KOPT-K1 (cell line): ENCODE measurements at regions not wholly inside any gene's neighbourhood (a gene's known extent, or its start where the extent isn't known, plus 50 kb on each side); places are given as distances from the start of the nearest gene placed in this dataset.

Source experiments
- H3K27ac ChIP-seq: fragments of 200-600 bp; sonication (generic); 2 replicates; pipeline ENCODE4 v1.5.1; 2016; ENCODE audit warnings: antibody characterized with exemption, mild to moderate bottlenecking, low read depth, low read length; ENCODE audit not compliant: poor library complexity, severe bottlenecking
- H3K36me3 ChIP-seq: fragments of 200-600 bp; sonication (generic); 2 replicates; pipeline ENCODE4 v1.5.1; 2017; ENCODE audit warnings: antibody characterized with exemption, mild to moderate bottlenecking, low read length, moderate library complexity; ENCODE audit not compliant: insufficient read depth
- H3K9me3 ChIP-seq: fragments of 200-600 bp; sonication (generic); 2 replicates; pipeline ENCODE4 v1.5.1; 2017; ENCODE audit warnings: antibody characterized with exemption, low read length, mild to moderate bottlenecking; ENCODE audit not compliant: insufficient read depth, poor library complexity, severe bottlenecking

DNA sequence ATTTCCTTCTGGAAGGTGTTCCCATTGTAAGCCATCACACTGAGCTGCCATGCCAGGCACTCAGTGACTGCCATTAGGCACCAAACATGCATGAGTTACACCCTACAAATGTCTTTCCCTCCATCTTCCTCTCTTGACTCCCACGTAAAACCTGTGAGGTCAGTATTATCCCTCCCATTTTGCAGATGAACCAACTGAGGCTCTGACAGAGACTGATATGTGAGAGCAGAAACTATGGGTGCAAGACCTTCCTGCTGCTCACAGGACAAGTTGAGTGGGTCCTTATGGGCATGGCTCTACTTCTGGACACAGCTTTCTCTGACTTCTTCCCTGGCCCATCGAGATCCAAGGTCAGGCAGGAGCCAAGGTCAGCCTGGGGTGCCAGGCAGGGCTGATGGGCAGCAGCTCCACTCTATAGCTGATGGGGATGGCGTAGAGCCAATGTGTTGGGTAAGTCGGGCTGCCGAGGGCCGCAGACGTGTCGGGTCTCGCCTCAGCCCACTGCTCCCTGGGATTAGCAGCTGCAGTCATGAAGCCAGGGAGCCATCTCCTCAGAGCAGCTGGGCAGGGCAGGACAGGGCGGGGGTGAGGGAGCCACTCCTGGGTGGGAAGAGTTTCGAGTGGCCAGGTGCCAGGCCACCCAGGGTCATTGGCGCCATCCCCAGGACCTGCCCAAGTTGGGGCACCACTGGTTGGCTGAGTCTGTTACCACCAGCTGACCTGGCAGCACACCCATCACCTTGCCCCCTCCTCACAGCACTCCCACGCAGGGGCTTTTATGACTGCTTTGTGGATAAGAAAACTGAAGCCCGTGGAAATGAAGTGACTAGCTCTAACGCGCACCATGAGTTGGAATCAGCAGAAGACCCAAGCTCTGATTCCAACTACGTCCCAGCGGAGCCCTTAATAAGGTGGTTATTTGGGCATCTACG lies 117.8 kb upstream of the ZMIZ1 start:
- Histone ChIP-seq H3K36me3 (no peaks in the 10 kb centered on the region), H3K27ac (no peak overlapping the region), H3K9me3 (no peaks in the 10 kb centered on the region)

GRCh38 chr10:78952030-78952429 lies 116.7 kb upstream of the ZMIZ1 start:
- H3K36me3 ChIP-seq = no peaks in the 10 kb centered on the region
- H3K27ac ChIP-seq = no peak overlapping the region
- H3K9me3 ChIP-seq = no peaks in the 10 kb centered on the region

GRCh38 chr10:78952686-78953085 lies 116.1 kb upstream of the ZMIZ1 start:
- no peaks in the 10 kb centered on the region for H3K9me3 ChIP-seq
- H3K27ac ChIP-seq = no peak overlapping the region
- H3K36me3 ChIP-seq = no peaks in the 10 kb centered on the region

DNA sequence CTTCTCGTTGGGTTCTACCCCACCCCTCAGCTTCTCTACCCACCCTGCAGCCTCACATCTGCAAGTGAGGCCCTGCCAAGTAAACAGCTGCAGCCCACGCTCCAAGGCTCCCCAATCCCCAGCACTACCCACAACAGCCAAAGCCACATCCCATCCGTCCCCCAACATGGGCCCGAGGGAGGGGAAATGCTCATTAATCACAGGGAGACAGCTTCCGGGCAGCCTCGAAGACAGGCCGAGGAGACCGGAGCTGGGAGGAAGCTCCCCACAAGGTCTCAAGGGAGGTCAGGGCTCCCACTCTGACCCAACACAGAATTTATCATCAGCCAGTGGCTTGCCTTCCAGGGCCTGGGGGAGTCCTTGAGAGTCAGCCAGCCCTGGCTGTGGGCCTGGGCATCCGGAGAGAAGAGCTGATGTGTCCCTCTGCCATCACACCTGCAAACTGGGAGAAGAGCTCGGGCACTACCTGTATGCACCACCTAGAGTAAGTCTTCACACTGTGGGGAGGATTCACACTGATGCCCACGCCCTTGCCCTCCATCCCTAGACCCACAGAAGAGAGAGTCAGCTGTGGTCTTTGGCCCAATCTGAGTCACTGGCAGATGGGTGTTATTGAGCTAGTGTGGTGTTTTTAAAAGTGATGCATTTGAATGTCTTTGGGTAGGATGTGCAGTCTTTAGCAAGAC lies 115.5 kb upstream of the ZMIZ1 start:
- Histone ChIP-seq H3K36me3 (no peaks in the 10 kb centered on the region), H3K27ac (no peak overlapping the region), H3K9me3 (no peaks in the 10 kb centered on the region)

DNA sequence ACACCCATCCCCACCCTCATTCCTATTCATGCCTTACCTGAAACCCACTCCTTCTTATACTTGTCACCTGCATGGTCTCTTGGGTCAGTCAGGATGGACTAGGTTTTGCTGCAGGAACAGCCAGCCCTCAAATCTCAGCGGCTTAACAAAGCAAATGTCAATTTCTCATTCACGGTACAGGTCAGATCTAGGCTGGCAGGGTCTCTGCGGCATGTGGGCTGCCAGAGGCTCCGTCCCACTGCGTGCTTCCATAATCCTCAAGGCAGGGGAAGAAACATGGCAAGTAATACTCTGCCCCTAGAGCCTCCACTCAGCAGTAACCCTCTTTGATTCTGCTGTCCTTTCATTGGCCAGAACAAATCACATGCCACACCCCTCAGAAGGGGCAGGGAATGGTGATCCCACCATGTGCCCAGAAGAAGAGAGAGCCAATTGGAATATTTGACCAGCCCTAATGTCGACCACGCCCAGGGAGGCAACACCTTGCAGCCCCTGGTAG lies 114.9 kb upstream of the ZMIZ1 start:
- Histone ChIP-seq H3K27ac (no peak overlapping the region), H3K9me3 (no peaks in the 10 kb centered on the region), H3K36me3 (no peaks in the 10 kb centered on the region)

DNA sequence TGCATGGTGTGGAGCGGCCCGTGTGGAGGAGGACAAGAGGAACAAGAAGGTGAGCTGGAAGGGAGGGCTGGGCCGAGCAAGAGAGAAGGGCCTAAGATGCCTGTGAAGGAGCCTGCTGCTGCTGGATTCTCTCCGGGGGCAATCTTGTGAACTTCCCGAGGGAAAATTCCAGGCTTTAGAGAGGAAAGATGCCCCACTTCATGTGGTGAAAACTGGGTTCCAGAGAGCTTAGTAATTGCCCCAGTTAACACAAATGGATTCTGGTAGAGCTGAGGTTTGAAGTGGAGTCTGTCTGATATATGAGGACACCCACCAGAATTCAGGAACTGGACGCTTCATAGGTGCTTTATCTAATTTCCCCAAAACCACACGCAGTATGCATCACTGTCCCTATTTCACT lies 114.1 kb upstream of the ZMIZ1 start:
- no peak overlapping the region for H3K27ac ChIP-seq
- H3K36me3 ChIP-seq = no peaks in the 10 kb centered on the region
- H3K9me3 ChIP-seq = no peaks in the 10 kb centered on the region

DNA sequence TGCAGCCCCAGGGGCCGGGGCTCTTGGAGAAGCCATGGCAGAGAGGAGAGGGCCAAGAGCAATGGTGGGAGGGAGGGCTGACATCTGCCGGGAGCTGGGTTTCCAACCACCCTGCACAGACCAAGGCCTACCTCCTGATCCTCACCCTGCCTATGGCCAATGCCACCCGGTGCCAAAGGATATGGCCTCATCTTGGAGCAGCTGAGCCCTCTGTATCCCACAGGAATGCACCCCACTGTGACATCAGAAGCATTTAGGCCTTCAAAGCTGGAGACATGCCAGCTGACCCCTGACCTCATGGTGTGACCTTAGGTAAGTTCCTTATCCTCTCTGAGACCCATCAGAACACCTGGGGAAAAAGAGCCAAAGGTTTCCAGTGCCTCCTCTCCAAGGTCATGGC lies 113.6 kb upstream of the ZMIZ1 start:
- no peaks in the 10 kb centered on the region for H3K9me3 ChIP-seq
- no peak overlapping the region for H3K27ac ChIP-seq
- H3K36me3 ChIP-seq = no peaks in the 10 kb centered on the region

DNA sequence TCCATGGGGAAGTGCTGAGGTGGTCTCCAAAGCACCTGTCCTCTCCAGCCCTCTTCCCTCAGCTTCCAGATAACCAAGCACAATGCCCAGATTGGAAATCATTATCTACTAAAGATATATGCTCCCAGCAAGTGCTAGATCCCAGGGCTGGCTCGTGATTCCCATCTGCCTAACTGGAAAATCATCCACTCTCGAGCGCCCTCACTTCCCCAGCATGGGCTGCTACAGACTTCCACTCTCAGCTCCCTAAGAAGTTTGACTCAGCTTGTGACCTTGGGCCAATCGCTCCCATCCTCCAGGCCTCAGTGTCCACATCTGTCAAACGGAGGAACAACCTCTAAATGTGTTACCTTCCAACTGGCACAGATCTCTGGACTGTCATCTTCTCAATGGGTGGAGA lies 112.4 kb upstream of the ZMIZ1 start:
- Histone ChIP-seq H3K36me3 (no peaks in the 10 kb centered on the region), H3K27ac (no peak overlapping the region), H3K9me3 (no peaks in the 10 kb centered on the region)

GRCh38 chr10:78957471-78958039 lies 111.2 kb upstream of the ZMIZ1 start:
- Histone ChIP-seq H3K36me3 (no peaks in the 10 kb centered on the region), H3K9me3 (no peaks in the 10 kb centered on the region), H3K27ac (no peak overlapping the region)

DNA sequence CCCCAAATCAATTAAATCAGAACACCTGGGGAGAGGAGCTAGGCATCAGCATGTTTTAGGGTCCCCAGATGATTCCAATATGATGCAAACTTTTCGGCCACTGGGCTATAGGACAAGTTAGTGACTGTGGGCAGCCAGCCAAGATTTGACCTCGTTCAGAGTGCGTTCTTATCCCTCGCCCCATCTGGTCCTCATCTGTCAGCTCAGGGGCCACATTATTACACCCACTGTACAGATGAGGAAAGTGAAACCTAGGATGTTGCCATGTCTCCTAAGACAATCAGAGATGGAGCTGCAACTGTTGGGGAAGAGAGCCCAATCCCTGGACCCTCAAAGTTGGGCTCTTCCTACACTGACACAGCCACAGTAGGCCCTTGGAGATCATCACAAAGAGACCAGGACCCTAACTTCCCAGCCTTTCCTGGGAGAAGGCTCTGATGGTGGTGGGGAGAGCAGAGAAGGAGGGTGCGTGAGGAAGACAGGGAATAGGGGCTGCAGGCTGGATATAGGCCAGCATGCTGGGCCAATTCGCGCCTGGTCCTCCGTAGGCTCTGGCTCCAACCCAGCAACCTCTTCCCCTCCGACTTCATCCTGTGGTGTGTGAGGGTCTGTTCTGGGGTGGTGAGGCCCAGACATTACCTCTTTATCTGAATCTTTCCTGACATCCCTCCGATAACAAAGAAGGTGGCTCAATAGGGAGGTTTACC lies 109.4 kb upstream of the ZMIZ1 start:
- Histone ChIP-seq H3K27ac (no peak overlapping the region), H3K36me3 (no peaks in the 10 kb centered on the region), H3K9me3 (no peaks in the 10 kb centered on the region)

- Histone ChIP-seq H3K27ac (no peak overlapping the region), H3K36me3 (no peaks in the 10 kb centered on the region), H3K9me3 (no peaks in the 10 kb centered on the region)
Measured at GRCh38 chr10:78959924-78960285, 108.9 kb upstream of the ZMIZ1 start.

DNA sequence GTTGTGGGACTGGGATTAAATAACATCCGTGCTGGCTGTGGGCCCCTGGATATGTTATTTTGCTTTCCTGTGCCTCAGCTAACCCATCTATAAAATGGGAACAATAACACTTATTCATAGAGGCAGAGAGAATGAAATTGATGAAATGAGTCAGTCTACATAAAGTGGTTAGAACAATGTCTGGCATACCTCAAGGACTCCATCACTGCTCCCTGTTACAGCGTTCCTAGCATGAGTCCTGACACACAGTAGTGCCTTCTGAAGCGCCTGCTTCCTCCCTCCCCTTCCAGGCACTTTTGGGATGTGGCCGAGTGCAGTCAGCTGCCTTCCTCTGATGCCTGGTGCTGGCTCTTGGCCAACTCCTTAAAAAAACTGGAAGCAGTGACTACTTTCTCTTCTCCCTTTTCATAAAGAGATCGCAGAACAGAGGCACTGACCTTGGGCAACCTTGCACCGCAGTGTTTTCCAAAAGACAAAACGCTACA lies 108.4 kb upstream of the ZMIZ1 start:
- Histone ChIP-seq H3K9me3 (no peaks in the 10 kb centered on the region), H3K36me3 (no peaks in the 10 kb centered on the region), H3K27ac (no peak overlapping the region)

GRCh38 chr10:78961760-78962159 lies 107.0 kb upstream of the ZMIZ1 start:
- H3K36me3 ChIP-seq = no peaks in the 10 kb centered on the region
- no peaks in the 10 kb centered on the region for H3K9me3 ChIP-seq
- no peak overlapping the region for H3K27ac ChIP-seq

DNA sequence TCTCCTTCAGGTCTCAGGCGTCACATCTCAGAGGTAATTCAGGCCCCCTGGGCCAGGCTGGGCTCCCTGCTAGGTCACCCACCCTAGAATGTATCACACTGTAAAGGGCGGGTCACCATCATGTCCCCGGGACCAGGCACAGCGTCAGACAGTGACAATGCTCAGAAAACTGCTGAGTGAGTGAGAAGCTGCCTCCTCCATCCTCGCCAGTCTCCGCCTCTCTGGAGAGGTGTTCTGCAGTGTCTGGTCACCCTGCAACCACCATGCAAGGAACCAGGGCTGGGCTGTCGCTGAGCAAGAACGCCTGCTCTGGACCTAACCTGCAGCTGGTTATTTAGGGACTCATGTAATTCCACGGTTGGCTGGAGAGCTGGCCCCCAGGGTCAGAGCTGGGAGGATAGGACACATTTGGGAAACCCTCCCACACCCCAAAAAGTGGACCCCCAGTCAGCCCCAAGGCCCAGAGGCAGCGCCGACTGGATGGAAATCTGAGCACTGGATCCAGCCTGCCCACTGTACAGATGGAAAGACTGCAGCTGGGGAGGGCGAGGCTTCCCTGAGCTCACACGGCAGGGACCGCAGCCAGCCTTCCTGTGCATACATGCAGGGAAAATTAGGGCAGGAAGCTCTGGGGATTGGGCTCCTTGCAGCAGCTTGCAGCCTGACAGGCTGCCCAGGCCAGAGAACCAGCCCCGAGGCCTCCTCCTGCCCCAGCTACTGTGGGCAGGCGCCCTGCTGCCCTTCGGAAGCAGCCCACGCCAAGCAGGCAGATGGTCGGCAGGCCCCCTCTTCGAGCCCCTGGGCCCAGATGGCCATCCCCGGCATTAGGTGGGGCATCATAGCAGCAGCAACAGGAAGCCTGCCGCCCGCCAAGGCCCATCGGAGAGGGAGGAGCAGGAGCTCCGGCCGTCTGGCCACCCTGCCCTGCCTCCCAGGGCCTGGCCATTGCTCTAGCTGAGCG lies 105.4 kb upstream of the ZMIZ1 start:
- H3K27ac ChIP-seq = no peak overlapping the region
- H3K9me3 ChIP-seq = no peaks in the 10 kb centered on the region
- no peaks in the 10 kb centered on the region for H3K36me3 ChIP-seq
